HG03103 (cell line): ENCODE measurements at regions not wholly inside any gene's neighbourhood (a gene's known extent, or its start where the extent isn't known, plus 50 kb on each side); places are given as distances from the start of the nearest gene placed in this dataset.
"Not testable (repeated sequence)": the region's sequence is repeated elsewhere in the genome, so short reads cannot be mapped to it uniquely, and the experiment has no call there.

Source experiments
- ATAC-seq: cut with Tn5 transposase; IDR thresholded peaks from one replicate; pipeline ENCODE4 v1.9.1; 2021; ENCODE audit warnings: low read depth; ENCODE audit not compliant: unreplicated experiment

GRCh38 chr12:17137396-17137795, 531.4 kb upstream of the LMO3 start:
- ATAC-seq: no peak

GRCh38 chr12:17134315-17134714, 528.4 kb upstream of the LMO3 start:
- ATAC-seq: no peak

GRCh38 chr12:17132336-17132735, 526.4 kb upstream of the LMO3 start:
- ATAC-seq: no peak

- not testable (repeated sequence) for ATAC-seq
Measured at GRCh38 chr12:17116538-17116937, 510.6 kb upstream of the LMO3 start.

GRCh38 chr12:17110316-17110715, 504.4 kb upstream of the LMO3 start:
- ATAC-seq: no peak

- ATAC-seq: no peak
Measured at GRCh38 chr12:17108877-17109541, 503.0 kb upstream of the LMO3 start.

GRCh38 chr12:17104801-17105200, 498.8 kb upstream of the LMO3 start:
- no peak for ATAC-seq

GRCh38 chr12:17097674-17098073, 491.7 kb upstream of the LMO3 start:
- no peak for ATAC-seq

- ATAC-seq: no peak
Measured at GRCh38 chr12:17084831-17085230, 478.9 kb upstream of the LMO3 start.

GRCh38 chr12:17079251-17079909, 473.4 kb upstream of the LMO3 start:
- ATAC-seq: no peak

GRCh38 chr12:17077594-17077993, 471.6 kb upstream of the LMO3 start:
- ATAC-seq: no peak

- ATAC-seq: no peak
Measured at GRCh38 chr12:17076811-17077210, 470.8 kb upstream of the LMO3 start.

GRCh38 chr12:17076028-17076744, 470.2 kb upstream of the LMO3 start:
- ATAC-seq: no peak

- ATAC-seq: no peak
Measured at GRCh38 chr12:17064834-17065233, 458.9 kb upstream of the LMO3 start.

GRCh38 chr12:17062267-17063036, 456.5 kb upstream of the LMO3 start:
- no peak for ATAC-seq

GRCh38 chr12:17060260-17060659, 454.3 kb upstream of the LMO3 start:
- ATAC-seq: no peak

GRCh38 chr12:17056546-17056945, 450.6 kb upstream of the LMO3 start:
- no peak for ATAC-seq

GRCh38 chr12:17038923-17039322, 433.0 kb upstream of the LMO3 start:
- no peak for ATAC-seq

- ATAC-seq: no peak
Measured at GRCh38 chr12:17035372-17035771, 429.4 kb upstream of the LMO3 start.

GRCh38 chr12:17030338-17030737, 424.4 kb upstream of the LMO3 start:
- ATAC-seq: no peak

- no peak for ATAC-seq
Measured at GRCh38 chr12:17028348-17028747, 422.4 kb upstream of the LMO3 start.
